ENCODE measurements at regions not wholly inside any gene's neighbourhood (a gene's known extent, or its start where the extent isn't known, plus 50 kb on each side); places are given as distances from the start of the nearest gene placed in this dataset.

DNA sequence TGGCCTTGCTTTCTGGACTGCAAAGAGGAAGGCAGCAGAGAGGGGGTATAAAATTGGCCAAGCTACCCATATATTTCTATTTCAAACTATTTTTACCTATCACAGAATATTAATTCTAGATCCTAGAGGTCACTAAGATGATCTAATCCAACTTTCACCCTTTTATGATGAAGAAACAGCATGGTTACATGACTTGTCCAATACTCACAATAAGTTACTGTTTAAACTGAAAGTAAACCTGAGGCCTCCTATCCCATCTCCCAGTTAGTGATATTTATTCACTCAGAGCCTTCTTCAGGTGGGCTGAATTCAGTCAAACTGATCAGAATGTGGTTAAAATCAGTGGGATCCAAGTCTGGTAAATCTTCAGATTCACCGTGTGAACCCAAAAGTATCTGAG is 1345.1 kb downstream of the XPNPEP1 start:
- no peaks in the 10 kb centered on the region for H4K20me1 ChIP-seq (ENCODE audit: insufficient read depth, low read length, poor library complexity, severe bottlenecking)
- no peak overlapping the region for H2AFZ ChIP-seq (ENCODE audit: low read length)
- no peaks in the 10 kb centered on the region for H3K4me1 ChIP-seq (ENCODE audit: insufficient read depth, low read length, poor library complexity, severe bottlenecking)
- H3K9me3 ChIP-seq (ENCODE audit: insufficient read depth, low read depth, low read length), result no peaks in the 10 kb centered on the region
- H3F3A ChIP-seq (ENCODE audit: low read depth), result no peaks in the 10 kb centered on the region
- H3K9ac ChIP-seq (ENCODE audit: low read depth, low read length, poor library complexity, severe bottlenecking), result no peak overlapping the region
- no peak overlapping the region for H3K4me3 ChIP-seq (ENCODE audit: low read length, poor library complexity, severe bottlenecking)
- H3K4me2 ChIP-seq (ENCODE audit: low read depth, low read length, poor library complexity, severe bottlenecking), result no peak overlapping the region
- H3K79me2 ChIP-seq (ENCODE audit: insufficient read depth, low read length), result no peaks in the 10 kb centered on the region
- no peak for TF ChIP-seq EZH2phosphoT487 (IDR thresholded peaks at IDR 0.05; ENCODE audit: borderline replicate concordance)
- TF ChIP-seq, protein P1, sequence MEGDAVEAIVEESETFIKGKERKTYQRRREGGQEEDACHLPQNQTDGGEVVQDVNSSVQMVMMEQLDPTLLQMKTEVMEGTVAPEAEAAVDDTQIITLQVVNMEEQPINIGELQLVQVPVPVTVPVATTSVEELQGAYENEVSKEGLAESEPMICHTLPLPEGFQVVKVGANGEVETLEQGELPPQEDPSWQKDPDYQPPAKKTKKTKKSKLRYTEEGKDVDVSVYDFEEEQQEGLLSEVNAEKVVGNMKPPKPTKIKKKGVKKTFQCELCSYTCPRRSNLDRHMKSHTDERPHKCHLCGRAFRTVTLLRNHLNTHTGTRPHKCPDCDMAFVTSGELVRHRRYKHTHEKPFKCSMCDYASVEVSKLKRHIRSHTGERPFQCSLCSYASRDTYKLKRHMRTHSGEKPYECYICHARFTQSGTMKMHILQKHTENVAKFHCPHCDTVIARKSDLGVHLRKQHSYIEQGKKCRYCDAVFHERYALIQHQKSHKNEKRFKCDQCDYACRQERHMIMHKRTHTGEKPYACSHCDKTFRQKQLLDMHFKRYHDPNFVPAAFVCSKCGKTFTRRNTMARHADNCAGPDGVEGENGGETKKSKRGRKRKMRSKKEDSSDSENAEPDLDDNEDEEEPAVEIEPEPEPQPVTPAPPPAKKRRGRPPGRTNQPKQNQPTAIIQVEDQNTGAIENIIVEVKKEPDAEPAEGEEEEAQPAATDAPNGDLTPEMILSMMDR (conservative IDR thresholded peaks at IDR 0.05; ENCODE audit: low read length), result no peak
- H3K36me3 ChIP-seq (ENCODE audit: insufficient read depth, low read length), result no peaks in the 10 kb centered on the region
- H3K27me3 ChIP-seq (ENCODE audit: insufficient read depth, low read length, poor library complexity, severe bottlenecking), result no peaks in the 10 kb centered on the region
- no peaks in the 10 kb centered on the region for H3K9me2 ChIP-seq (replicated peaks; ENCODE audit: low read depth, low read length)

DNA sequence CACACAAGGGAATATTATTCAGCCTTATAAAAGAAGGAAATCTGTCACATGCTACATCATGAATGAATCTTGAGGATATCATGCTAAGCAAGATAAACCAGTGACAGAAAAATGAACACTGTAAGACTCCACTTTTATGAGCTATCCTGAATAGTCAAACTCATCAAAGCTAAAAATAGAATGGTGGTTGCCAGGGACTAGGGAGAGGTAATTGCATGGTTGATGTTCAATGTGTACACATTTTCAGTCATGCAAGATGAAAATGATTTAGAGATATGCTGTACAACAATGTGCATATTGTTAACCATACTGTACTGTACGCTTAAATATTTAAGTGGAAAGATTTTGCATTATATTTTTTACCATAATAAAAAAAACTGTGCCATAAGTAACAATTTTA is 1349.1 kb downstream of the XPNPEP1 start:
- no peaks in the 10 kb centered on the region for H3K9me2 ChIP-seq (replicated peaks; ENCODE audit: low read depth, low read length)
- H4K20me1 ChIP-seq (ENCODE audit: insufficient read depth, low read length, poor library complexity, severe bottlenecking), result no peaks in the 10 kb centered on the region
- TF ChIP-seq, protein P1 (conservative IDR thresholded peaks at IDR 0.05; ENCODE audit: low read length), result no peak
- no peak for TF ChIP-seq EZH2phosphoT487 (IDR thresholded peaks at IDR 0.05; ENCODE audit: borderline replicate concordance)
- H2AFZ ChIP-seq (ENCODE audit: low read length), result no peak overlapping the region
- H3K4me3 ChIP-seq (ENCODE audit: low read length, poor library complexity, severe bottlenecking), result no peak overlapping the region
- no peaks in the 10 kb centered on the region for H3F3A ChIP-seq (ENCODE audit: low read depth)
- no peaks in the 10 kb centered on the region for H3K79me2 ChIP-seq (ENCODE audit: insufficient read depth, low read length)
- no peaks in the 10 kb centered on the region for H3K27me3 ChIP-seq (ENCODE audit: insufficient read depth, low read length, poor library complexity, severe bottlenecking)
- no peaks in the 10 kb centered on the region for H3K36me3 ChIP-seq (ENCODE audit: insufficient read depth, low read length)
- no peak overlapping the region for H3K9ac ChIP-seq (ENCODE audit: low read depth, low read length, poor library complexity, severe bottlenecking)
- H3K4me2 ChIP-seq (ENCODE audit: low read depth, low read length, poor library complexity, severe bottlenecking), result no peak overlapping the region
- no peaks in the 10 kb centered on the region for H3K9me3 ChIP-seq (ENCODE audit: insufficient read depth, low read depth, low read length)
- no peaks in the 10 kb centered on the region for H3K4me1 ChIP-seq (ENCODE audit: insufficient read depth, low read length, poor library complexity, severe bottlenecking)

DNA sequence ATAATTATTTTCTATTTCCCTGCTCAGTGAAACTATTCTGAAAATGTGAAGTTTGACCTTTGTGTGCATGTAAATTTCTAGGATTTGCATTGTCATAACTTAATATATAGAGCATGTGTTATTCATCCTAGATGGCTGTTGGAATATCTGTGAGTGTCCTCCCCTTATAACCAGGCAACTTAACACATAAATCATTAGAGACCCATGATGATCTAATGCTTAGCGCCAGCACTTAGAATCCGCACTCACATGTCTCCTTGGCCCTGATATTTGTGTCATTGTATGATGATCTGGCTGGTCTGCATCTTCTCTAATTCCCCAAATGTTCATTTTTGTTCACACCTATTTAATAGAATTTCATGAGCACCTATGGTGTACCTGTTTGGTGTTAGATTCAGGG is 1354.5 kb downstream of the XPNPEP1 start:
- no peaks in the 10 kb centered on the region for H3K4me1 ChIP-seq (ENCODE audit: insufficient read depth, low read length, poor library complexity, severe bottlenecking)
- TF ChIP-seq EZH2phosphoT487 (IDR thresholded peaks at IDR 0.05; ENCODE audit: borderline replicate concordance), result no peak
- TF ChIP-seq, protein P1 (conservative IDR thresholded peaks at IDR 0.05; ENCODE audit: low read length), result no peak
- no peaks in the 10 kb centered on the region for H4K20me1 ChIP-seq (ENCODE audit: insufficient read depth, low read length, poor library complexity, severe bottlenecking)
- H3K9me3 ChIP-seq (ENCODE audit: insufficient read depth, low read depth, low read length), result no peaks in the 10 kb centered on the region
- H3K79me2 ChIP-seq (ENCODE audit: insufficient read depth, low read length), result no peaks in the 10 kb centered on the region
- H3K27me3 ChIP-seq (ENCODE audit: insufficient read depth, low read length, poor library complexity, severe bottlenecking), result no peaks in the 10 kb centered on the region
- H3F3A ChIP-seq (ENCODE audit: low read depth), result no peaks in the 10 kb centered on the region
- H3K4me2 ChIP-seq (ENCODE audit: low read depth, low read length, poor library complexity, severe bottlenecking), result no peak overlapping the region
- no peak overlapping the region for H3K4me3 ChIP-seq (ENCODE audit: low read length, poor library complexity, severe bottlenecking)
- H3K36me3 ChIP-seq (ENCODE audit: insufficient read depth, low read length), result no peaks in the 10 kb centered on the region
- no peak overlapping the region for H2AFZ ChIP-seq (ENCODE audit: low read length)
- no peak overlapping the region for H3K9ac ChIP-seq (ENCODE audit: low read depth, low read length, poor library complexity, severe bottlenecking)
- H3K9me2 ChIP-seq (replicated peaks; ENCODE audit: low read depth, low read length), result no peaks in the 10 kb centered on the region

Measured in Loucy (cell line).